Activated naive CD4-positive, alpha-beta T cell treated with anti-CD3 and anti-CD28 coated beads, Interleukin-2, amount 10 ng/mL, durations not matched to agents 7 days and 5 days (primary cell): ENCODE measurements at regions not wholly inside any gene's neighbourhood (a gene's known extent, or its start where the extent isn't known, plus 50 kb on each side); places are given as distances from the start of the nearest gene placed in this dataset.

ENCODE experiments used
- CTCF ChIA-PET: fragments of 350-600 bp; sonication (Branson Sonifier 250); formaldehyde crosslinking; loops from one replicate; lab custom pipeline; 2021; ENCODE audit warnings: antibody characterized with exemption; lab: Charles Lee
- DNase-seq: peaks from one replicate; pipeline ENCODE4 v3.0.0-alpha.2; 2020
- H3K27ac Mint-ChIP-seq: one replicate; pipeline ENCODE4 v1.8.0; 2021; ENCODE audit warnings: mild to moderate bottlenecking, moderate library complexity, mixed read lengths
- H3K27me3 Mint-ChIP-seq: one replicate; pipeline ENCODE4 v1.8.0; 2021; ENCODE audit warnings: mild to moderate bottlenecking, mixed read lengths
- H3K36me3 Mint-ChIP-seq: one replicate; pipeline ENCODE4 v1.8.0; 2021; ENCODE audit warnings: mixed read lengths
- H3K4me1 Mint-ChIP-seq: one replicate; pipeline ENCODE4 v1.8.0; 2021; ENCODE audit warnings: mixed read lengths
- H3K4me3 Mint-ChIP-seq: one replicate; pipeline ENCODE4 v1.8.0; 2021; ENCODE audit warnings: mild to moderate bottlenecking, moderate library complexity, mixed read lengths
- H3K9me3 Mint-ChIP-seq: one replicate; pipeline ENCODE4 v1.8.0; 2021; ENCODE audit warnings: mixed read lengths

DNA sequence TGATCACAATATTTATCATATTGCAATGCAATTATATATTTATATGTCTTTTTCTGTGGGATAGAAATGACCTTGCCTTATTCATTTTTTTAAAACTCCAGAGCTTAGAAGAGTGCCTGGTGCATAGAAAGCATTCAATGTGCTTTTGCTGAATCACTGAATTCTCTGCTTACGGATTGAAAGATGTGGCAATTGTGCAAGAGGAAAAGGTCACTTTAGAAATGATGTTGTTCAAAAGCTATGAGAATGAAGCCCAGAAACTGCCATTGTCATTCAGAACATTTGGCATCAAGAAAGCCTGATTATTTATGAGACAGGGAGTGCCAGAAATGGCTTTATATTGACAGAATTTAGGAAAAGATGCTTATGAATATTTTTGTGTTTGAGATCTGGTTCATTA, 678.6 kb upstream of the CDH2 start:
- H3K4me3 Mint-ChIP-seq, result no peak overlapping the region
- no peaks in the 10 kb centered on the region for H3K4me1 Mint-ChIP-seq
- no peak overlapping the region for H3K27ac Mint-ChIP-seq
- H3K27me3 Mint-ChIP-seq, result no peaks in the 10 kb centered on the region
- no peaks in the 10 kb centered on the region for H3K36me3 Mint-ChIP-seq
- CTCF ChIA-PET, result no interaction called here
- DNase-seq, result no peak
- peaks cover 6% of the 10 kb centered on the region for H3K9me3 Mint-ChIP-seq

DNA sequence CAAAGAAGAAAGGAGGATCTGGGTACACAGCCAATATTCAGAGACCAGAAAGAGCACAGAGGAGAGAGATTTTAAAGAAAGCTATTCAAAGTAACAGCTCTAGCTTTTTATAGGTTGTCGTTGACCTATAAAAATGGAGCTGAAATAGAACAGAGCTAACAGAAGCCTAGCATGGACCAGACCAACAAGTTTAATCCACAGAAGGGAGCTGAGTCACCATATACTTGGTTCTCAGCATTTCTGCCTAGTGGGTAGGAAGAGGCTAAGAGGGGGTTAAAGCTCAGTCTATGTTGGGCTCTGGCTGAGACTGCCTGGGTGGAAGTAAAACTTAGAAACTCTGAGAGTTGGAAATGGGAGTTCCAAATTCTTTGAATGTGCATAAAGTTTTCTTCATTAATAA, 678.0 kb upstream of the CDH2 start:
- no peak overlapping the region for H3K4me3 Mint-ChIP-seq
- no peaks in the 10 kb centered on the region for H3K27me3 Mint-ChIP-seq
- no peak for DNase-seq
- H3K9me3 Mint-ChIP-seq, result peaks cover 9% of the 10 kb centered on the region
- H3K36me3 Mint-ChIP-seq, result no peaks in the 10 kb centered on the region
- H3K27ac Mint-ChIP-seq, result no peak overlapping the region
- CTCF ChIA-PET, result no interaction called here
- no peaks in the 10 kb centered on the region for H3K4me1 Mint-ChIP-seq

DNA sequence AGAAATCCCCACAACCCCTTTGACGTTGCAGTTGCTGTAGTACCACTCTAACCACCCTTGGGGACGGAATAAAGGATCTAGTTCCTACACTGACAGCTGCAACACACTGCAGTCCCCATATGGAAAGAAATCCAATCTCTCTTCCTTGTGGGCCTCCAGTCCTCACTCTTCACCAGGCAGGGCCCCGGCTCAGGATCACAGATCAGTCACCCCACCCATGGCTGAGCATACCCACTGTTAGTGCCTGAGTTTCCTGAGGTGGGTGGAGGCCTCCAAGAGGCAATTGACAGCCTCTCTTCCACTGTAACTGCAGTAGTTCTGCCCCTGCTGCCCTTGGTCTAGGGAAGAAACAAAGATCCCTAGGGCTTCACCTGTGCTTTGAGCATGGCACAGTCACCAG, 670.0 kb upstream of the CDH2 start:
- H3K27me3 Mint-ChIP-seq, result no peaks in the 10 kb centered on the region
- DNase-seq, result no peak
- H3K36me3 Mint-ChIP-seq, result no peaks in the 10 kb centered on the region
- no peak overlapping the region for H3K27ac Mint-ChIP-seq
- no peak overlapping the region for H3K4me3 Mint-ChIP-seq
- H3K4me1 Mint-ChIP-seq, result no peaks in the 10 kb centered on the region
- peaks cover 20% of the 10 kb centered on the region for H3K9me3 Mint-ChIP-seq
- CTCF ChIA-PET, result no interaction called here

DNA sequence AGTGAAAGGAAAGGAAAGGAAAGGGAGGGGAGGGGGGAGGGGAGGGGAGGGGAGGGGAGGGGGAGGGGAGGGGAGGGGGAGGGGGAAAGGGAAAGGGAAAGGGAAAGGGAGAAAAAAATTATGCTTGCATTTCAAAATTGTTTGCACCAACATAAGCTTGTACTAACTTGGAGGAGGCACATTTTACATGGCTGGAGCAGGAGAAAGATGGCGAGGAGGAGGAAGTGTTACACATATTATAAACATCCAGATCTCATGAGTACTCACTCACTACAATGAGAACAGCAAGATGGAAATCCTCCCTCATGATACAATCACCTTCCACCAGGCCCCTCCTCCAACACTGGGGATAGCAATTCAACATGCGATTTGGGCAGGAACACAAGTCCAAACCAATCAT, 660.2 kb upstream of the CDH2 start:
- no peaks in the 10 kb centered on the region for H3K27me3 Mint-ChIP-seq
- H3K36me3 Mint-ChIP-seq, result no peaks in the 10 kb centered on the region
- H3K4me1 Mint-ChIP-seq, result no peaks in the 10 kb centered on the region
- no peak overlapping the region for H3K4me3 Mint-ChIP-seq
- H3K9me3 Mint-ChIP-seq, result peaks cover 8% of the 10 kb centered on the region
- no peak for DNase-seq
- CTCF ChIA-PET, result no interaction called here
- no peak overlapping the region for H3K27ac Mint-ChIP-seq

DNA sequence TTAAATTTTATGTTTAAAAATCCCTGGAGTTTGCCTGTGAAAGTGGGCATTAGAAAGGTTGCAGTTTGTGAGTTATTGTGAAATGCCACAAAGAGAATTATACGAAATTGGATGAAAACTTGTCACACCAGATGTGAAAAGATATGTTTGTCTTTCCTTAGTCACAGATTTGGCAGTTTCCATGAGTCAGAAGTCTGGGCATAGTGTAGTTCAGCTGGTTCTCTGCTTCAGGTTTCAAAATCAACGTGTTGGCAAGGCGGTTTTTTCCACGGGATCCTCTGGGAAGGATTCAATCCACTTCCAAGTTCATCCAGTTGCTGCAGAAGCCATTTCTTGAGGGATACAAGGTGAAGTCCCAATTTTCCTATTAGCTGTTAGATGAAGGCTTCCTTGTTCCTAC, 658.0 kb upstream of the CDH2 start:
- Mint-ChIP-seq H3K9me3 (peaks cover 4% of the 10 kb centered on the region), H3K4me1 (no peaks in the 10 kb centered on the region), H3K4me3 (no peak overlapping the region), H3K36me3 (no peaks in the 10 kb centered on the region), H3K27ac (no peak overlapping the region), H3K27me3 (no peaks in the 10 kb centered on the region)
- CTCF ChIA-PET, result no interaction called here
- no peak for DNase-seq

DNA sequence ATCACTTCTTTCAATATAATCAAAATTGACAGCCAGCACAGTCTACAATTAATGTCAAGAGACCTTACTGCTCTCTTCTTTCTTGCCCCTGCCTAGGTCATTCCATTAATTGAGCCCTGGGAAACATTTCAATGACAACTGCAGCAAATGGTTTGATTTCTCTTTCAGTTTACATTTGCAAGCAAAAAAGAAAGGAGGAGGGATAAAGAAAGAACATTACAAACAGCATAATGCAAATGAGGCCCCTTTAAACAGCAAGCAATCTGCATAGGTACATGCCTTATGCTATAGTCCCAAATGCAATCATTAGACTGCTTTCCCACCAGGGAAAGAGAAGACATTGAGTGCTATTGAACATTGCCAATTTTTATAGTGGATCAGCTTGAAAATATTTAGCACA, 655.0 kb upstream of the CDH2 start:
- Mint-ChIP-seq H3K9me3 (peaks cover 2% of the 10 kb centered on the region), H3K27ac (no peak overlapping the region), H3K4me3 (no peak overlapping the region), H3K36me3 (no peaks in the 10 kb centered on the region), H3K4me1 (no peaks in the 10 kb centered on the region), H3K27me3 (no peaks in the 10 kb centered on the region)
- no peak for DNase-seq
- CTCF ChIA-PET, result no interaction called here

DNA sequence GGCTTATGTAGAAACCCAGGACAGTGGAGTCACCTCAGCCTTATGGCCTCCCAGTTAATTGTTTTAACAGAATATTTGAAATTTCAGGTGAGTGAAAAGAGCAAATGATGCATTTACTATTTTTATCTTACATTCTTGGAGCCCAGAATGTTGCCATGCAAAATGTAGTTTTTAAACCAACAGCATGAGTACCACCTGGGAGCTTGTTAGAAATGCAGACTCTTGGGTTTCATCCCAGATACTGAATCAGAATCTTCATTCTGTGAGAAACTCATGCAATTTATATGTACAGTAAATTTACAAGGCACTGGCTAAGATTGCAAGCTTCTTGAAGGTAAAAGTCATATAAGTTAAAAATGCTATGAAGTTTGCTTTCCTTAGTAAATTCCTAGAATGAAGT, 654.5 kb upstream of the CDH2 start:
- H3K27ac Mint-ChIP-seq, result no peak overlapping the region
- peaks cover 2% of the 10 kb centered on the region for H3K9me3 Mint-ChIP-seq
- no peaks in the 10 kb centered on the region for H3K36me3 Mint-ChIP-seq
- CTCF ChIA-PET, result no interaction called here
- no peaks in the 10 kb centered on the region for H3K27me3 Mint-ChIP-seq
- H3K4me1 Mint-ChIP-seq, result no peaks in the 10 kb centered on the region
- DNase-seq, result no peak
- H3K4me3 Mint-ChIP-seq, result no peak overlapping the region

DNA sequence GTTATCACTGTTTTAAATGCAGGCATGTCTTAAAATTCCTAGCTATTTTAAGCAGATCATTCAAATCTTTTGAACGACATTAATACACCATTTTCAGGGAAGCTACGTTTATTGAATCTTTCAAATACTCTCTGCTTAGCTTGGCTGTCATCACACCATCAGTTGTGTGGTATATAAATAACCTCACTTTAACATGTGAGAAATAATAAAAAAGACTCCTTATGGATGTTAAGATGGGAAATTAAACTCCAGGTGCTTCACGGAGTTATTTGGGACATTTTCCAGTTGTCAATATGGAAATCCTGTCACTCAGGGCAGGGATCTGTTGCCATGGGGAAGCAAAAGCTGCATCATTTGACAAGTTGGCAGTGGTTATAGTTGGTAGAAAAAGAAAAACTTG, 649.2 kb upstream of the CDH2 start:
- no peaks in the 10 kb centered on the region for H3K4me1 Mint-ChIP-seq
- no peaks in the 10 kb centered on the region for H3K27me3 Mint-ChIP-seq
- no peak overlapping the region for H3K4me3 Mint-ChIP-seq
- CTCF ChIA-PET, result no interaction called here
- H3K27ac Mint-ChIP-seq, result no peak overlapping the region
- H3K36me3 Mint-ChIP-seq, result no peaks in the 10 kb centered on the region
- DNase-seq, result no peak
- peaks cover 13% of the 10 kb centered on the region for H3K9me3 Mint-ChIP-seq

DNA sequence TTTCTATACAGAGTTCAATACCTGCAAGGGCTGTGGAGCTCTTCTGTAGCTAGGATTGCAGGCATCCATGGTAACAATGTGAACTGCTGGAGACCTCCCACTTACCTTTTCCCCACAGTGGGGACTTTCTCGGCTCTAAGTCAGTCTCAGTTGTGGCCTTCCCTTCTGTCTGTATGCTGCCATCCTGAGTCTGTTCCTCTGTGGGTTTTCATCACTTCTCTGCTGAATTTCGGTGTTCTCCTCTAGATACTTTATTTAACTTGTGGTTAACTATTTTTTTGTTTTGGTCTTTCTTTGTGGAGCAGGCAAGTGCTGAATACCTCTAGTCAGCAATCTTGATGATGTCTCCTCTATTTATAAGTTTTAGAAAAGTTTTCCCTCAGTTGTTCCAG, 647.2 kb upstream of the CDH2 start:
- Mint-ChIP-seq H3K27me3 (no peaks in the 10 kb centered on the region), H3K4me1 (no peaks in the 10 kb centered on the region), H3K36me3 (no peaks in the 10 kb centered on the region), H3K27ac (no peak overlapping the region), H3K4me3 (no peak overlapping the region), H3K9me3 (peaks cover 15% of the 10 kb centered on the region)
- CTCF ChIA-PET, result no interaction called here
- DNase-seq, result no peak

DNA sequence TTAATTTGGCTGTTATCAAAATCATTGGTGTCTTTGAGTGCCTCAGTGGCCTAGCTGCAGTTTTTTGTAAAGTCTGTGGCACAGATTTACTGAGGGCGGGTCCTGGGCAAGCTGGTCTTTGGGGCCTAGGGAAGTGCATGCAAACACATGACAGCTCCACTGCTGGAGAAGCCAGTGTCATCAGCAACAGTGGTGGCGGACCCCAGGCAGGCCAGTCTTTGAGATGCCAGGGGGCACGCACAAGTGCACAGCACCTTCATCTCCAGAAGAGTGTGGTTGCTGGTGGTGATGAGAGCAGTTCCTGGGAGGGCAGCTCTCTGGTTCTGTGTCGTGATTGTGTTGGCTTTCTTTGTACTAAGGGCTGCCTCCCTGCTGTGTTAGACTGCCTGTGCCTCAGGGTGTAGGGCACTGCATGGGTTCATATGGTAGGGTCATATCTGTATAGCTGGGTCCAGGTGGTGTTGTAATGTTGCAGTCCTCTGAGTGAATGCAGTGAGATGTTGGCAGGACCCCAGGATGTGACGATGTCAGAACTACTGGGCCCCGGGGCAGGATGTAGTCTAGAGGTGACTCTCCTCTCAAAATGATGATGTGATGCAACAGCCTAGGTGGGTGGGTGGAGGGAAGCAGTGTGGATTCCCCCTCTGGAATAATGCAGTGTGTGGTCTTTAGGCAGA, 646.7 kb upstream of the CDH2 start:
- no peak overlapping the region for H3K27ac Mint-ChIP-seq
- no peaks in the 10 kb centered on the region for H3K27me3 Mint-ChIP-seq
- H3K4me3 Mint-ChIP-seq, result no peak overlapping the region
- H3K36me3 Mint-ChIP-seq, result no peaks in the 10 kb centered on the region
- no peak for DNase-seq
- no peaks in the 10 kb centered on the region for H3K4me1 Mint-ChIP-seq
- peaks cover 13% of the 10 kb centered on the region for H3K9me3 Mint-ChIP-seq
- CTCF ChIA-PET, result interaction anchor here (0.6 kb wide), 1 partner anchor 708 kb away, joined by 3 read pairs; no protein-coding TSS in a partner anchor

DNA sequence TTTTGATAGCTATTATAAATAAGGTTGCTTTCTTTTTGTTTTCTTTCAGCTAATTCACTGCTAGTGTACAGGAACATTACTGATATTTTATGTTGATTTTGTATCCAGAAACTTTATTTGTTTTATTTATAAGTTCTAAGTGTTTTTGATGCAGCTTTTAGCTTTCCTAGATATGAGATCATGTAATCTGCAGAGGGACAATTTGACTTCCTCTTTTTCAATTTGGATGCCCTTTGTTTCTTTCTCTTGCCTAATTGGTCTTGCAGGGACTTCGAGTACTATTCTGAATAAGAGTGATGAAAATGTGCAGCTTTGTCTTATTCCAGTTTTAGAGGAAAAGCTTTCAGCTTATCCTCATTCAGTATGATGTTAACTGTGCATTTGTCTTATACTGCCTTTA, 643.4 kb upstream of the CDH2 start:
- CTCF ChIA-PET, result no interaction called here

DNA sequence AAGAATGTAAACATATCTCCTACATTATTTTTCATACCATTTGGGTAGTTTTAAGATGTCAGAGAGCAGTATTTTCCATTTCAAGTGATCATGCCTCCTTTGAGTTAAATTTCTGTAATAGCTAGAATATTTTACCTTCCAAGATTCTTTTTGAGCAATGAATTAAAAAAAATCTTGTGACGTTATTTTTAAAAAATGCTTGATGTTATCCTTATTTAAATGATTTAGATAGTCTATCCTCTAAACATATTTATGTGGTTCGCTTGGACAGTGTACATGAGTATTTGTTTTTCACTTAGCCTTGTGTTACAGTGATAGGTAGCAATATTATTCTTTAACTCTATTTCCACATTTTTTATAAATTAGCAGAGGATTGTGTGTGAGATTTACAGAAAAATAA, 639.2 kb upstream of the CDH2 start:
- CTCF ChIA-PET, result no interaction called here
- Mint-ChIP-seq H3K27ac (no peak overlapping the region), H3K4me1 (no peaks in the 10 kb centered on the region), H3K27me3 (no peaks in the 10 kb centered on the region), H3K4me3 (no peak overlapping the region), H3K36me3 (no peaks in the 10 kb centered on the region), H3K9me3 (peaks cover 3% of the 10 kb centered on the region)
- DNase-seq, result no peak

More for the DNA sequence above, 643.4 kb upstream of the CDH2 start:
- no peak for DNase-seq
- Mint-ChIP-seq H3K27ac (no peak overlapping the region), H3K27me3 (no peaks in the 10 kb centered on the region), H3K4me3 (no peak overlapping the region), H3K4me1 (no peaks in the 10 kb centered on the region), H3K9me3 (peaks cover 13% of the 10 kb centered on the region), H3K36me3 (no peaks in the 10 kb centered on the region)

DNA sequence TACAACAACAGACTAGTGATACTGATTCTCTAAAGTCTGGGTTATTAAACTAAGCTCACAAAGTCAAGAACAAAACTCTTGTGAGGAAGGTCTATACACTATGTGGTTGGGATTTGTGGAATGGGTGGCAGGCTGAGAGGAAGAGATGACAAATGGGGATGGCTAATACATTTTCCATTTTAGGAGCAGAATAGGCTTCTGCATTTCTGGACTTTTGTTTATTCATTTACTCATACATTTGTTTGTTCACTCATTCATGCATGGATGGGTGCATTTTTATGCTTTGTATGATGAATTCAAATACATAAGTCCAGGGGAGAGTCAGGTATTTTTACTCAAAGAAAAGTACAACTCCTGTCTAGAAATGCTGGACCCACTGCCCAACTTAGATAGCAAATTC, 637.4 kb upstream of the CDH2 start:
- no peaks in the 10 kb centered on the region for H3K36me3 Mint-ChIP-seq
- no peak overlapping the region for H3K27ac Mint-ChIP-seq
- H3K4me3 Mint-ChIP-seq, result no peak overlapping the region
- no peaks in the 10 kb centered on the region for H3K27me3 Mint-ChIP-seq
- DNase-seq, result no peak
- CTCF ChIA-PET, result no interaction called here
- no peaks in the 10 kb centered on the region for H3K9me3 Mint-ChIP-seq
- no peaks in the 10 kb centered on the region for H3K4me1 Mint-ChIP-seq

DNA sequence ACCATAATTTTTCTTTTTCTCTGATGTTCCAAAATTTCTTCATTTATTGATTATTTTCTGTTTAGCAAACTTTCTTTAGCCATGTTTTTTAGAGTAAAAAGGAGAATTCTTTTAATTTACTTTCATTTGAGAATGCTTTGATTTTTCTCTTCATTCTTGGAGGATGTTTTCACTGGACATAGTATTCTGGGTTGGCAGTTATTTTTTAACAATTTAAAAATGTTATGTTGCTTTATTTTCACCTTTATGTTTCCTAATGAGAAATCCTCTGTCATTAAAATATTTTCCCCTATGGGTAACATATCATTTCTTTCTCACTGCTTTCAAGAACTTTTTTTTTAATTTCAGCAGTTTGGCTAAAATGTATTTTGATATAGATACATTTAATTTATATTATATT, 631.4 kb upstream of the CDH2 start:
- no peaks in the 10 kb centered on the region for H3K27me3 Mint-ChIP-seq
- no peak overlapping the region for H3K27ac Mint-ChIP-seq
- no peaks in the 10 kb centered on the region for H3K36me3 Mint-ChIP-seq
- peaks cover 12% of the 10 kb centered on the region for H3K9me3 Mint-ChIP-seq
- CTCF ChIA-PET, result no interaction called here
- no peaks in the 10 kb centered on the region for H3K4me1 Mint-ChIP-seq
- no peak for DNase-seq
- H3K4me3 Mint-ChIP-seq, result no peak overlapping the region

DNA sequence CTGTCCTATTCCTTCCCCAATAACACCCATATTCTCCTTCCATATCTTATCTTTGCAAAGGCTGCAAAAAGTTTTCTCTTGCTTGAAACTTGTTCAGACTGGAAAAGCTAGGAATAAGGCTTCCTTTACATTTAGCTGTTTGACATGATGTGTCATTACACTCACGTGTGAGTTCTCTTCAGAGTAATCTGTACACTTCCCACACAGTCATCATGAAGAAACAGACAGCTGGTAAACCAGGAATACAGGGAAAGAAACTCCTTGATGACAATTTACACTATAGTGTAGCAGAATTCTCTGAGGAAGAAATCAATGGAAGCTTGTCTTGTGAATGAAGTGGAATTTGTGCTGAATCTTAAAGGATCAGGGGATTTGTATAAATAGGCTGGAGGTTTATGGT, 628.6 kb upstream of the CDH2 start:
- H3K4me1 Mint-ChIP-seq, result no peaks in the 10 kb centered on the region
- peaks cover 17% of the 10 kb centered on the region for H3K9me3 Mint-ChIP-seq
- H3K4me3 Mint-ChIP-seq, result no peak overlapping the region
- CTCF ChIA-PET, result no interaction called here
- H3K27me3 Mint-ChIP-seq, result no peaks in the 10 kb centered on the region
- no peak for DNase-seq
- H3K27ac Mint-ChIP-seq, result no peak overlapping the region
- no peaks in the 10 kb centered on the region for H3K36me3 Mint-ChIP-seq
